ENCODE measurements at regions not wholly inside any gene's neighbourhood (a gene's known extent, or its start where the extent isn't known, plus 50 kb on each side); places are given as distances from the start of the nearest gene placed in this dataset.
"Not testable (repeated sequence)": the region's sequence is repeated elsewhere in the genome, so short reads cannot be mapped to it uniquely, and the experiment has no call there.

DNA sequence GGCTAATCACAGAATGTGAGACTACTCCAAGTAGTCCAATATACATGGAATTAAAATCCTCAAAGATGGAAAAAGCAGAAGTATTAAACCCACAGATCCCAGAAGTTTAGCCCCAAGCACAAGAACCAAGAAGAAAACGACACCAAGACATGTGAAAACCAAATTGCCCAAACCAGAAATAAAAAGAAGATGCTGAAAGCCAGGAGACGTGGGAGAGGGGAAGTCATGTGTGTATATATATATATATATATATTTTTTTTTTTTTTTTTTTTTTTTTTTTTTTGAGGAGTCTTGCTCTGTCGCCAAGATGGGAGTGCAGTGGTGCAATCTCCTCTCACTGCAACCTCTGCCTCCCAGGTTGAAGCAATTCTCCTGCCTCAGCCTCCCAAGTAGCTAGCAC, 376.9 kb upstream of the FRG1 start:
- DNase-seq (ENCODE audit: low spot score in 2 of 2, unreplicated experiment in 2 of 2); H3K4me3 Mint-ChIP-seq; H3K36me3 Mint-ChIP-seq; H3K27ac Mint-ChIP-seq; H3K4me1 Mint-ChIP-seq; H3K27me3 Mint-ChIP-seq (ENCODE audit: low read depth): not testable (repeated sequence)
- H3K9me3 Mint-ChIP-seq = peaks cover 17% of the 10 kb centered on the region

- not testable (repeated sequence) for H3K36me3 Mint-ChIP-seq; H3K27ac Mint-ChIP-seq; H3K27me3 Mint-ChIP-seq (ENCODE audit: low read depth); DNase-seq (ENCODE audit: low spot score in 2 of 2, unreplicated experiment in 2 of 2); H3K4me1 Mint-ChIP-seq; H3K4me3 Mint-ChIP-seq
- H3K9me3 Mint-ChIP-seq = peaks cover 21% of the 10 kb centered on the region
Measured at GRCh38 chr4:189566271-189566670, 374.4 kb upstream of the FRG1 start.

- not testable (repeated sequence) for H3K27ac Mint-ChIP-seq; H3K27me3 Mint-ChIP-seq (ENCODE audit: low read depth)
- H3K9me3 Mint-ChIP-seq = peaks cover 21% of the 10 kb centered on the region
Measured at GRCh38 chr4:189566900-189567299, 373.8 kb upstream of the FRG1 start.

GRCh38 chr4:189579645-189580044, 361.0 kb upstream of the FRG1 start:
- peaks cover 40% of the 10 kb centered on the region for H3K9me3 Mint-ChIP-seq
- H3K27me3 Mint-ChIP-seq (ENCODE audit: low read depth); H3K4me1 Mint-ChIP-seq; DNase-seq (ENCODE audit: low spot score in 2 of 2, unreplicated experiment in 2 of 2); H3K27ac Mint-ChIP-seq; H3K36me3 Mint-ChIP-seq; H3K4me3 Mint-ChIP-seq: not testable (repeated sequence)

More at GRCh38 chr4:189566900-189567299, 373.8 kb upstream of the FRG1 start:
- not testable (repeated sequence) for DNase-seq (ENCODE audit: low spot score in 2 of 2, unreplicated experiment in 2 of 2); H3K4me3 Mint-ChIP-seq; H3K4me1 Mint-ChIP-seq; H3K36me3 Mint-ChIP-seq

DNA sequence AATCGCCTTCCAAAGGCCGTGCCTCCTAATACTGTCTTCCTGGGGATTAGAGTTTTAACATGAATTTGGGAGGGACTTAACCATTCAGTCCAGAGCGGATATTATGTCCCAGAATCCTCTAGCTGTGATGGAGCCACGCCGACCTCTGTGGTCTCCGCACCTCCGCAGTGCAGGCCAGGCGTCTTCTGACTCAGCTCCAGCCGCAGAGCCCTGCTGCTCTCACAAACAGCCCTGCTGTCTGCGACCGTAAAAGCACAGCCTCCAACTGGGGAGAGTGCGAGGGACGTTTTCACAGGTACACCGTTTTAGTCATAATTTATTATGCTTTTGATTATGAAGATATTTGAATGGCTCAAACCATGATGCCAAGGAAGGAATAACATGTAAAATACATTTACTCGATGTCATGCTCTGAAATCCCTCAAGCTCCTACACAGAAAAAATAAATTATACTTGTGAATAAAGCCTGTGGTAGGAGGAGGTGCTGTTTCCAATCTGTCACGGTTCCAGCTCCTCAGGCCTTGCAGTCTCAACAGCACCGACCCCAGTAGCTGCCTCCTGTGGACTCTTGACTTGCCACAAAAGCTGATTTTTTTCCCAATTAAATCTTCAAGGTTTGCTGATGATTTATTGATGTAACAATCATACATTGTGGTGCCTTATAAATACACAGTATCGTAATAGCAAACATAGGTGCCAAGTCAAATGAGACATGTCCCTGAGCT, 353.6 kb upstream of the FRG1 start:
- H3K36me3 Mint-ChIP-seq; H3K27me3 Mint-ChIP-seq (ENCODE audit: low read depth); DNase-seq (ENCODE audit: low spot score in 2 of 2, unreplicated experiment in 2 of 2); H3K27ac Mint-ChIP-seq; H3K4me3 Mint-ChIP-seq; H3K4me1 Mint-ChIP-seq: not testable (repeated sequence)
- peaks cover 45% of the 10 kb centered on the region for H3K9me3 Mint-ChIP-seq

DNA sequence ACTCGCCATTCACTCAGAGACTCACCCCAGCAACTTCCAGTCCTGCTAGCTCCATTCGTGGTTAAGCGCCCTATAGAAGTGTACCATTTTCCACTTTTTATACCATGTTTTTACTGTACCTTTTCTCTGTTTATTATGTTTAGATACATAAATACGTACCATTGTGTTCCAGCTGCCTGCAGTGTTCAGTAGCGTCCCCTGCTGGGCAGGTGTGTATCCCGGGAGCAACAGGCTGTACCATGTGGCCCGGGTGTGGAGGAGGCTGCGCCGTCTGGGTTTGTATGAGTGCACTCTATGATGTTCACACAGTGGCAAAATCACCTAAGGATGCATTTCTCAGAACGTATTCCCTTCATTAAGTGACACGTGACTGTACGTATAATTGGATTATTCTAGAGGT, 351.5 kb upstream of the FRG1 start:
- not testable (repeated sequence) for H3K4me3 Mint-ChIP-seq; H3K27ac Mint-ChIP-seq; H3K27me3 Mint-ChIP-seq (ENCODE audit: low read depth); H3K36me3 Mint-ChIP-seq; H3K4me1 Mint-ChIP-seq; DNase-seq (ENCODE audit: low spot score in 2 of 2, unreplicated experiment in 2 of 2)
- H3K9me3 Mint-ChIP-seq = peaks cover 43% of the 10 kb centered on the region

- Mint-ChIP-seq H3K9me3 (peaks cover 49% of the 10 kb centered on the region), H3K27me3 (ENCODE audit: low read depth) (no peaks in the 10 kb centered on the region), H3K36me3 (no peaks in the 10 kb centered on the region), H3K4me3 (no peak overlapping the region), H3K27ac (no peak overlapping the region), H3K4me1 (no peaks in the 10 kb centered on the region)
- DNase-seq (ENCODE audit: low spot score in 2 of 2, unreplicated experiment in 2 of 2) = no peak
- TF ChIP-seq CTCF (IDR thresholded peaks at IDR 0.05; ENCODE audit: unreplicated experiment) = no peak
Measured at GRCh38 chr4:189592890-189593289, 347.8 kb upstream of the FRG1 start.

DNA sequence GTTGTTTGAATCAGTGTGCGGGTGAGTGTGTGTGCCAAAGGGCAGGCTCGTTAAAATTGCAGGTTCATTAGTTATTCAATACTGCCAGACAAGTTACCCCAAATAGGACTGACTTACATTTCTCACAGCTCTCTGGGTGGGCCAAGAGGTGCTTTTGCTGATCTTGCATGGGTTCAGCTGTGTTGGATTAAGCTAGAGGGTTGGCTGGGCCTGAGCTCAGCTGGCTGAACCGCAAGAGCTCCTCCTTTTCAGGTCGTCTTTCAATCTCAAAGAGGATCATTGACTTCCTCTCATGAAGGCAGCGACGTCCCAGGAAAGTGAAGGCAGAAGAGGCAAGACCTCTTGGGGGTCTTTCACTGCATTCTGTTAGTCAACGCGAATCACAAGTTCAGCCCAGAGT, 343.3 kb upstream of the FRG1 start:
- TF ChIP-seq CTCF (IDR thresholded peaks at IDR 0.05; ENCODE audit: unreplicated experiment) = no peak
- Mint-ChIP-seq H3K4me1 (no peaks in the 10 kb centered on the region), H3K27ac (no peak overlapping the region), H3K27me3 (ENCODE audit: low read depth) (no peaks in the 10 kb centered on the region), H3K9me3 (peaks cover 46% of the 10 kb centered on the region), H3K36me3 (no peaks in the 10 kb centered on the region), H3K4me3 (no peak overlapping the region)
- DNase-seq (ENCODE audit: low spot score in 2 of 2, unreplicated experiment in 2 of 2) = no peak

DNA sequence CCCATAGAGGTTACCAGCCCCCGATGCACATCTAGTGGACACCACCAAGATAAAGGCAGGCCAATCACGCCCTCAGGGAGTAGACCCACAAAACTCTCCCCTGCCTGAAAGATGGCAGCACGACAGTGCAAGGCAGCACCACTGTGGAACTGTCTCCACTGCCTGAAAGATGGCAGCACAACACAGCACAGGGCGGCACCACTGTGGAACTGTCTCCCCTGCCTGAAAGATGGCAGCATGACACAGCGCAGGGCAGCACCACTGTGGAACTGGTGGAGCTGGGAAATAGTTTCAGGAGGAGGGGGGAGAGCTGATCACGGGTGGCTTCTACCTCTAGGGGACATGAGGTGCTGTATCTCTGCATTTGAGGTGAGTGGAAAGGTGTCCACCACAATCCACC, 340.4 kb upstream of the FRG1 start:
- no peak for TF ChIP-seq CTCF (IDR thresholded peaks at IDR 0.05; ENCODE audit: unreplicated experiment)
- no peaks in the 10 kb centered on the region for H3K27me3 Mint-ChIP-seq (ENCODE audit: low read depth)
- H3K27ac Mint-ChIP-seq = no peak overlapping the region

More for the DNA sequence above, 340.4 kb upstream of the FRG1 start:
- Mint-ChIP-seq H3K4me1 (no peaks in the 10 kb centered on the region), H3K36me3 (no peaks in the 10 kb centered on the region), H3K9me3 (peaks cover 36% of the 10 kb centered on the region), H3K4me3 (no peak overlapping the region)
- DNase-seq (ENCODE audit: low spot score in 2 of 2, unreplicated experiment in 2 of 2) = no peak
